GM10248 (cell line): ENCODE measurements at regions not wholly inside any gene's neighbourhood (a gene's known extent, or its start where the extent isn't known, plus 50 kb on each side); places are given as distances from the start of the nearest gene placed in this dataset.
"Not testable (repeated sequence)": the region's sequence is repeated elsewhere in the genome, so short reads cannot be mapped to it uniquely, and the experiment has no call there.

Experiments used
- CTCF ChIA-PET: fragments of 300-600 bp; sonication (Branson Sonifier 250); formaldehyde crosslinking; extraction: SDS; loops from one replicate; lab custom pipeline; 2021; ENCODE audit warnings: antibody characterized with exemption; lab: Yijun Ruan, JAX
- POLR2A ChIA-PET: fragments of 350-650 bp; sonication (Branson Sonifier 250); formaldehyde crosslinking; extraction: SDS; loops from one replicate; lab custom pipeline; 2020; ENCODE audit warnings: antibody characterized with exemption; lab: Yijun Ruan, JAX
- DNase-seq: peaks from one replicate; pipeline ENCODE4 v3.0.0; 2012; ENCODE audit errors: extremely low spot score
- CTCF ChIP-seq: IDR thresholded peaks from 2 replicates; pipeline ENCODE4 v1.5.1; 2012; ENCODE audit warnings: mild to moderate bottlenecking, low read depth; ENCODE audit errors: extremely low read depth, missing control alignments, control extremely low read depth

GRCh38 chr5:57932761-57933160, 450.1 kb upstream of the ACTBL2 start:
- no peak for TF ChIP-seq CTCF
- ChIA-PET POLR2A (no interaction called here), CTCF (interaction anchor here (1.4 kb wide), 1 partner anchor 14 kb away, joined by 3 read pairs; no protein-coding TSS in a partner anchor)
- DNase-seq = no peak

- TF ChIP-seq CTCF = no peak
- ChIA-PET CTCF (interaction anchor here (1.4 kb wide), 1 partner anchor 13 kb away, joined by 3 read pairs; no protein-coding TSS in a partner anchor), POLR2A (no interaction called here)
- no peak for DNase-seq
These were observed 449.2 kb upstream of the ACTBL2 start for GRCh38 chr5:57931807-57932206.

- no peak for TF ChIP-seq CTCF
- no peak for DNase-seq
- ChIA-PET POLR2A (no interaction called here), CTCF (no interaction called here)
These were observed 448.7 kb upstream of the ACTBL2 start for GRCh38 chr5:57931352-57931751.

- no peak for DNase-seq
- ChIA-PET POLR2A (no interaction called here), CTCF (interaction anchor here (1.4 kb wide), 1 partner anchor 13 kb away, joined by 5 read pairs; no protein-coding TSS in a partner anchor)
- TF ChIP-seq CTCF = no peak
These were observed 446.7 kb upstream of the ACTBL2 start for GRCh38 chr5:57929271-57929670.

- CTCF ChIA-PET, DNase-seq, POLR2A ChIA-PET: not testable (repeated sequence)
These were observed 440.5 kb upstream of the ACTBL2 start for GRCh38 chr5:57923094-57923493.

- ChIA-PET POLR2A (no interaction called here), CTCF (no interaction called here)
- TF ChIP-seq CTCF = no peak
- DNase-seq = no peak
These were observed 434.4 kb upstream of the ACTBL2 start for GRCh38 chr5:57917004-57917403.

- DNase-seq = no peak
- ChIA-PET POLR2A (no interaction called here), CTCF (no interaction called here)
- TF ChIP-seq CTCF = no peak
These were observed 432.9 kb upstream of the ACTBL2 start for GRCh38 chr5:57915536-57915935.
